Right lobe of liver (tissue), 6 donors: ENCODE measurements at regions not wholly inside any gene's neighbourhood (a gene's known extent, or its start where the extent isn't known, plus 50 kb on each side); places are given as distances from the start of the nearest gene placed in this dataset.
A peak's percentile ranks its signal among the peaks of the same experiment; 100 is the strongest.

Experiments
- ATAC-seq, 4 donors: fragments of 200-7000 bp; cut with Tn5 transposase; one replicate each; pipeline ENCODE4 v1.9.1; 2020; ENCODE audit warnings: mild to moderate bottlenecking in 4 of 4, moderate library complexity in 4 of 4
- DNase-seq, 3 donors: peaks; one replicate each; pipeline ENCODE4 v3.0.0-alpha.2; 2020
- H3K27ac ChIP-seq, 3 donors: fragments of 200-600 bp; one replicate each; pipeline ENCODE4 v1.8.0; 2022
- H3K27me3 ChIP-seq, 2 donors: fragments of 200-600 bp; one replicate each; pipeline ENCODE4 v1.8.0; 2022
- H3K36me3 ChIP-seq, 4 donors: fragments of 200-600 bp; sonication (generic) in 1 of 4; one replicate each; pipeline versions ENCODE4 v1.5.1 to v1.8.0; 2017 to 2022; ENCODE audit warnings: control low read depth in 1 of 4
- H3K4me1 ChIP-seq, 4 donors: fragments of 200-600 bp; sonication (generic) in 1 of 4; one replicate each; pipeline versions ENCODE4 v1.5.1 to v1.8.0; 2017 to 2022; ENCODE audit warnings: control low read depth in 1 of 4
- H3K4me3 ChIP-seq, 3 donors: fragments of 200-600 bp; one replicate each; pipeline ENCODE4 v1.8.0; 2022
- H3K9me3 ChIP-seq, 4 donors: fragments of 200-600 bp; sonication (generic) in 1 of 4; one replicate each; pipeline versions ENCODE4 v1.5.1 to v1.8.0; 2017 to 2022; ENCODE audit warnings: control low read depth in 1 of 4
- CTCF ChIP-seq, 4 donors: fragments of 200-600 bp in 3 of 4; fragments of 450-650 bp in 1 of 4; IDR thresholded peaks; one replicate each; pipeline versions ENCODE4 v1.5.1 to v1.8.0; 2016 to 2022; ENCODE audit warnings: antibody characterized with exemption in 4 of 4, mild to moderate bottlenecking in 2 of 4
- POLR2A ChIP-seq: fragments of 450-650 bp; IDR thresholded peaks from one replicate; pipeline ENCODE4 v1.6.1; 2017; ENCODE audit warnings: antibody characterized with exemption, mild to moderate bottlenecking
- WGBS: methylation state at CpG from one replicate; pipeline ENCODE4 v1.1.6; 2018; ENCODE audit warnings: low coverage, low lambda C conversion rate; ENCODE audit not compliant: insufficient coverage; ENCODE audit errors: missing lambda C conversion rate; 5-methylcytosine and 5-hydroxymethylcytosine counted together
- intact Hi-C, 2 donors: fragments of 100-400 bp; cut with DNase I; formaldehyde crosslinking; loops; one replicate each; pipeline versions ENCODE4 v1.11.2 to v1.14.1; 2022
- donor health status: DM: no; HTN: yes; CAD: no.
- donor health status: DM: no; HTN: no; CAD: no.
- donor health status: DM: no; HTN: no; CAD: no.
- donor health status: DM: no; HTN: yes; CAD: no.
- donor health status: DM: no; HTN: yes; CAD: no.

- no peak overlapping the region for H3K4me3 ChIP-seq
- intact Hi-C loops = no loop called here
- no peaks in the 10 kb centered on the region for H3K9me3 ChIP-seq
- no peak for DNase-seq
- no peaks in the 10 kb centered on the region for H3K4me1 ChIP-seq
- no peaks in the 10 kb centered on the region for H3K36me3 ChIP-seq
- TF ChIP-seq POLR2A (no peak), CTCF (IDR thresholded peaks at IDR 0.05) (no peak)
- no peaks in the 10 kb centered on the region for H3K27me3 ChIP-seq
- ATAC-seq = peak in 1 of 4 donors; percentile 24
- H3K27ac ChIP-seq = no peak overlapping the region
- WGBS = 92% methylated on average over 1 of the region's 2 CpGs
These were observed 87.9 kb upstream of the BEND6 start for GRCh38 chr6:56866917-56867522.

- Histone ChIP-seq H3K4me1 (no peaks in the 10 kb centered on the region), H3K36me3 (no peaks in the 10 kb centered on the region), H3K27ac (no peak overlapping the region), H3K9me3 (no peaks in the 10 kb centered on the region), H3K27me3 (no peaks in the 10 kb centered on the region), H3K4me3 (no peak overlapping the region)
- intact Hi-C loops = no loop called here
- no peak for ATAC-seq
- no peak for DNase-seq
- whole genome bisulfite sequencing = 91% methylated on average over 1 of the region's 1 CpG
- TF ChIP-seq CTCF (IDR thresholded peaks at IDR 0.05) = no peak
- TF ChIP-seq POLR2A = no peak
These were observed 89.6 kb upstream of the BEND6 start for GRCh38 chr6:56865081-56865875.

GRCh38 chr6:56864171-56864616, 90.7 kb upstream of the BEND6 start:
- no peak for ATAC-seq
- intact Hi-C loops = no loop called here
- WGBS = 50% methylated on average over 1 of the region's 1 CpG

GRCh38 chr6:56863366-56863765, 91.5 kb upstream of the BEND6 start:
- no peaks in the 10 kb centered on the region for H3K4me1 ChIP-seq
- intact Hi-C loops = no loop called here
- no peaks in the 10 kb centered on the region for H3K27me3 ChIP-seq
- H3K4me3 ChIP-seq = no peak overlapping the region
- H3K9me3 ChIP-seq = no peaks in the 10 kb centered on the region
- ATAC-seq (peak in 2 of 4 donors; percentile 37 to 84), DNase-seq (no peak)
- WGBS = 14% methylated on average over 1 of the region's 1 CpG
- no peak overlapping the region for H3K27ac ChIP-seq
- TF ChIP-seq CTCF (IDR thresholded peaks at IDR 0.05) (no peak), POLR2A (no peak)
- H3K36me3 ChIP-seq = no peaks in the 10 kb centered on the region

More at GRCh38 chr6:56864171-56864616, 90.7 kb upstream of the BEND6 start:
- no peaks in the 10 kb centered on the region for H3K4me1 ChIP-seq
- H3K36me3 ChIP-seq = no peaks in the 10 kb centered on the region
- no peaks in the 10 kb centered on the region for H3K27me3 ChIP-seq
- no peak for DNase-seq
- TF ChIP-seq CTCF (IDR thresholded peaks at IDR 0.05) (no peak), POLR2A (no peak)
- no peaks in the 10 kb centered on the region for H3K9me3 ChIP-seq
- H3K4me3 ChIP-seq = no peak overlapping the region
- H3K27ac ChIP-seq = no peak overlapping the region
